Thoracic aorta (tissue), 2 donors: ENCODE measurements at regions not wholly inside any gene's neighbourhood (a gene's known extent, or its start where the extent isn't known, plus 50 kb on each side); places are given as distances from the start of the nearest gene placed in this dataset.

Source experiments
- ATAC-seq: fragments of 150-250 bp; one replicate; pipeline ENCODE4 v1.8.0; 2017; ENCODE audit warnings: low read depth; ENCODE audit not compliant: insufficient number of reproducible peaks, low FRiP score
- DNase-seq: peaks from one replicate; pipeline ENCODE4 v3.0.0-alpha.2; 2020; ENCODE audit warnings: low spot score
- H3K27ac ChIP-seq, 2 donors: fragments of 200-600 bp; sonication (generic); 1 replicate in 1 of 2; 2 replicates in 1 of 2; pipeline ENCODE4 v1.5.1; 2016; ENCODE audit warnings: mild to moderate bottlenecking in 2 of 2, moderate library complexity in 2 of 2
- H3K27me3 ChIP-seq: fragments of 200-600 bp; sonication (generic); replicated peaks from 2 replicates; pipeline ENCODE4 v1.6.0; 2016; ENCODE audit warnings: mild to moderate bottlenecking; ENCODE audit not compliant: insufficient read depth
- H3K36me3 ChIP-seq: fragments of 200-600 bp; sonication (generic); one replicate; pipeline ENCODE4 v1.5.1; 2016
- H3K4me1 ChIP-seq, 2 donors: fragments of 200-600 bp; sonication (generic); 1 replicate in 1 of 2; 2 replicates in 1 of 2; pipeline versions ENCODE4 v1.5.1 to v1.6.0; 2016; ENCODE audit warnings: low read depth in 2 of 2, mild to moderate bottlenecking in 1 of 2; ENCODE audit not compliant: control insufficient read depth in 1 of 2
- H3K4me3 ChIP-seq: fragments of 200-600 bp; sonication (generic); 2 replicates; pipeline ENCODE4 v1.5.1; 2016; ENCODE audit warnings: mild to moderate bottlenecking
- H3K9me3 ChIP-seq: fragments of 200-600 bp; sonication (generic); 2 replicates; pipeline ENCODE4 v1.5.1; 2016
- TF ChIP-seq, protein P1 (sequence below): fragments of 200-600 bp; sonication (generic); IDR thresholded peaks from one replicate; pipeline ENCODE4 v1.5.1; 2019; ENCODE audit warnings: antibody characterized with exemption

DNA sequence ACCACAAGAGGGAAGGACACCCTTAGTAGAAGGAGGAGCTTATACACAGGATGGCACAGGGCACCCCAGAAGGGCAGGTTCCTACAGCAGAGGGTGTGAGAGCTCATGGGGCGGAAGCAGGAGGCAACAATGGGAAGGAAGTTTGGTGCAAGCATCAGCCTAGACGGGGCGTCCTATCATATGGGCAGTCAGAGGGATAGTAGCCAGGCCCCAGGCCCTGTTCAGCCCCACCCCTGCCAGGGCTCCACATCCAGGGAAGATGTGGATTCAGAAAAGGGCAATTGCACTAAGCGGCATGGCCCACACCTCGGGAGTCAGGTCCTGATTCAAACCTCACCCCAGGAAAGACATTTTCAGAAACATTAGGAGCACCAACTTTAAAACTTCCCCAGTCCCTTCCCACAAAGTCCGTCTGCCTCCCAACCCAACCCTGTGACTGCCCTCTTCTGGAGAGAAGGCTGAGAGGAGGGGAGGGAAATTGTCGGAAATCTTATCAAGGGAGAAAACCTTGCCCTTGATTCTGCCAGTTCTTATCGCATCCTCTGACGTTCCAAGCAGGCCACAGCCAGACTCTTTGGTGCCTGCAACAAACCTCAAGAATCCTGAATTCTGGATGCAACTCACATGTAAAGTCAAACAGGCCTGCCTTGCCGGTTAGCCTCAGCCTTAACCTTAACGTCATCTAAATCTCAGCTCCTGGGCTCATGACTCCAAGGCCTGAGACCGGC lies 198.8 kb upstream of the CDH5 start:
- Histone ChIP-seq H3K36me3 (no peaks in the 10 kb centered on the region), H3K9me3 (no peaks in the 10 kb centered on the region), H3K27me3 (no peaks in the 10 kb centered on the region), H3K27ac (no peak overlapping the region), H3K4me3 (no peak overlapping the region), H3K4me1 (no peaks in the 10 kb centered on the region)
- no peak for DNase-seq
- TF ChIP-seq, protein P1, sequence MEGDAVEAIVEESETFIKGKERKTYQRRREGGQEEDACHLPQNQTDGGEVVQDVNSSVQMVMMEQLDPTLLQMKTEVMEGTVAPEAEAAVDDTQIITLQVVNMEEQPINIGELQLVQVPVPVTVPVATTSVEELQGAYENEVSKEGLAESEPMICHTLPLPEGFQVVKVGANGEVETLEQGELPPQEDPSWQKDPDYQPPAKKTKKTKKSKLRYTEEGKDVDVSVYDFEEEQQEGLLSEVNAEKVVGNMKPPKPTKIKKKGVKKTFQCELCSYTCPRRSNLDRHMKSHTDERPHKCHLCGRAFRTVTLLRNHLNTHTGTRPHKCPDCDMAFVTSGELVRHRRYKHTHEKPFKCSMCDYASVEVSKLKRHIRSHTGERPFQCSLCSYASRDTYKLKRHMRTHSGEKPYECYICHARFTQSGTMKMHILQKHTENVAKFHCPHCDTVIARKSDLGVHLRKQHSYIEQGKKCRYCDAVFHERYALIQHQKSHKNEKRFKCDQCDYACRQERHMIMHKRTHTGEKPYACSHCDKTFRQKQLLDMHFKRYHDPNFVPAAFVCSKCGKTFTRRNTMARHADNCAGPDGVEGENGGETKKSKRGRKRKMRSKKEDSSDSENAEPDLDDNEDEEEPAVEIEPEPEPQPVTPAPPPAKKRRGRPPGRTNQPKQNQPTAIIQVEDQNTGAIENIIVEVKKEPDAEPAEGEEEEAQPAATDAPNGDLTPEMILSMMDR, result no peak
- no peak for ATAC-seq

DNA sequence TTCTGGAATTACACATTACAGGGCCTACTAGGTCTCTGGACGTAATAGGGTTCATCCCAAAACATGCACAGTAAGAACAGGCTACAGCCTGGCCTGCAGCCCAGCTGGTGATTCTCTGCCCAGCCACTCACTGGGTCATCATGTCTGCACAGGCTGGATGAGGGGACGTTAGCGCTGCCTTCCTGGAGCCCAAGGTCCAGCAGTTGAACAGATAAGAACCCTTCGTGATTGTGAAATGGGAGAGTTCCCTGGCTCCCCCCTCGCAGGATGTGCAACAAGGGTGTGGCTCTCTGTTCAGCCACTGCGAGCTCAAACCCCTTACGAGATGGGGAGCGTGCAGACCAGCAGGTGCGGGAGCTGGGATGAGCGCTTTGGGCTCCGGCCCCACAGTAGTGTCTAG lies 200.0 kb upstream of the CDH5 start:
- Histone ChIP-seq H3K27me3 (no peaks in the 10 kb centered on the region), H3K4me1 (no peaks in the 10 kb centered on the region), H3K9me3 (no peaks in the 10 kb centered on the region), H3K36me3 (no peaks in the 10 kb centered on the region), H3K27ac (no peak overlapping the region), H3K4me3 (no peak overlapping the region)
- TF ChIP-seq, protein P1, result no peak
- DNase-seq (no peak), ATAC-seq (no peak)

DNA sequence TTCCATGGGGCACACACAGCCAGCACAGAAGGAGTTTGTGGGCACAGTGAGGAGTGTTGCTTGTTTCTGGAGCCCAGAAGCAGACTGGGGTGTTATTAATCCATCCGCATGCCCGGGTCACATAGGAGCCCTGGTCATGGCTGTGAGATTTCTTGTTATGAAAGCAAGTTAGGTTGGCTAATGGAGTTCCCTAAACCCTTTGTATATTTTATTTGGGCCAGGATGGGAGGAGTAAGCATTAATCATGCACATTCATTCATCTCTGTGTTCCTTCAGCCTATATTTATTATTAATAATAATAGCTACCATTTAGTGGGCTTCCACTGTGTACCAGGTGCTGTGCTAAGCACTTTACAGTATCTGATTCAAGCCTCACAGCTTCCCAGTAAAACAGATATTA lies 200.6 kb upstream of the CDH5 start:
- no peaks in the 10 kb centered on the region for H3K9me3 ChIP-seq
- no peak overlapping the region for H3K4me3 ChIP-seq
- DNase-seq (no peak), ATAC-seq (no peak)
- TF ChIP-seq, protein P1, result no peak
- H3K27me3 ChIP-seq, result no peaks in the 10 kb centered on the region
- no peak overlapping the region for H3K27ac ChIP-seq
- H3K36me3 ChIP-seq, result no peaks in the 10 kb centered on the region
- no peaks in the 10 kb centered on the region for H3K4me1 ChIP-seq

DNA sequence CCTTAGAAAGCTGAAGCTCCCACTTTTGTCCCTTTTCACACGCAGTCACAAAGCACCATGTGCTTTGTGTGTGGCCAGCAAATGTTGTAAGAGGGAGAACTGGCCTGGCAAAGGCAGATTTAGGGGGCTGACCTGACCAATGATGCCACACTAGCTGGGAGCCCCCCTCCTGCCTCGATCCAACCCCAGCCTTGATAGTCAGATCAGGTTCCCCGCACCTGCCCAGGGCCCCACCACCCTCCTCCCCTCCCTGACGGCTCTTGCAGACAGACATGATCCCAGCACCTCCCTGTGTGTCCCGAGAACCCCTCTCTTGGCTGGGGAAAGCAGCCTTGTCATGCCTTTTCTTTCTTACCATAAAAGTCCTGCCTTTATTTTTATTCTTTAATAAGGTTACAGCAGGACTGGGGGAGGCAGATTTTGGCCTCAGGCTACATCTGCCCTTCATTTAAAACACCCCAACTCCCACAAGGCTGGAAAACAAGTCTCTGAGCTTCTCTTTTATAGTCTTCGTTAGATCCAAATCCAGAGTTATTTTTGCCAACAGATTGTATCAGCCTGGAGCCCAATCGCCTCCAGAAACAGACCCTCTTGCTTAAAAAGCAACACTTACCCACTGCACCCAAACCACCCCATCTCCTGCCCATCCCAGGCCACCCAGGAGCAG lies 201.8 kb upstream of the CDH5 start:
- no peak overlapping the region for H3K27ac ChIP-seq
- H3K9me3 ChIP-seq, result no peaks in the 10 kb centered on the region
- no peak overlapping the region for H3K4me3 ChIP-seq
- H3K36me3 ChIP-seq, result no peaks in the 10 kb centered on the region
- no peak for ATAC-seq
- no peaks in the 10 kb centered on the region for H3K27me3 ChIP-seq
- no peak for DNase-seq
- TF ChIP-seq, protein P1, result no peak
- H3K4me1 ChIP-seq, result no peaks in the 10 kb centered on the region

DNA sequence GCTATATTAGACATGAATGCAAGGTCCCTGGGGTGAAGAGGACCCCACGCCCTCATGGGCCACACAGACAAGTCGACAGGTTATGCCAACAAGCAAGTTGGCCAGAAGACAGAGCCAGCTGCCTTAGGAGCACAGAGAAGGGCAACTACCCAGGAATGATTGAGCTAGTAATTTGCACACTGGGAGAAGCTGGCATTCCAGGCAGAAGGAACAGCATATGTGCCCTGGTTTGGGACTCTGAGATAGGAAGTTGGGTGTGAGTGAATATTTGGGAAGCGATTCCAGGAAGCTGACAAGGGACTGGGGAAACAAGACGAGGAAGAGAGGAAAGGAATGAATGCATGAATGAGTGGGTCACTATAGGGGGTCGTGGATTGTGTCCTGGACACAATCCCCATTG lies 203.7 kb upstream of the CDH5 start:
- no peak for ATAC-seq
- H3K27ac ChIP-seq, result no peak overlapping the region
- no peak for DNase-seq
- H3K9me3 ChIP-seq, result no peaks in the 10 kb centered on the region
- no peak overlapping the region for H3K4me3 ChIP-seq
- no peaks in the 10 kb centered on the region for H3K27me3 ChIP-seq
- H3K4me1 ChIP-seq, result no peaks in the 10 kb centered on the region
- H3K36me3 ChIP-seq, result no peaks in the 10 kb centered on the region
- TF ChIP-seq, protein P1, result no peak
